Keratinocyte (primary cell): ENCODE measurements at regions not wholly inside any gene's neighbourhood (a gene's known extent, or its start where the extent isn't known, plus 50 kb on each side); places are given as distances from the start of the nearest gene placed in this dataset.

Experiments used
- DNase-seq: peaks from one replicate; pipeline ENCODE4 v3.0.0-alpha.2; 2011; ENCODE audit warnings: low read depth, missing footprints, low spot score
- FAIRE-seq: peaks from 2 replicates; lab custom pipeline; 2011; peaks lifted over from hg19 to GRCh38; lab: Jason Lieb, UNC
- H2AFZ ChIP-seq: 2 replicates; pipeline ENCODE4 v1.6.0; 2012; ENCODE audit warnings: low read length, control low read depth, inconsistent platforms; ENCODE audit not compliant: control insufficient read depth
- H3K27ac ChIP-seq: 2 replicates; pipeline ENCODE4 v1.5.1; 2011; ENCODE audit warnings: low read length; ENCODE audit not compliant: control insufficient read depth, insufficient read depth
- H3K27me3 ChIP-seq: 3 replicates; pipeline ENCODE4 v1.6.0; 2011; ENCODE audit warnings: low read length; ENCODE audit not compliant: control insufficient read depth, insufficient read depth; ENCODE audit errors: extremely low read depth
- H3K36me3 ChIP-seq, 2 experiments: 2 replicates in 1 of 2; 3 replicates in 1 of 2; pipeline ENCODE4 v1.5.1; 2011; ENCODE audit warnings: low read length in 2 of 2, mild to moderate bottlenecking in 1 of 2; ENCODE audit not compliant: control insufficient read depth in 2 of 2, insufficient read depth in 2 of 2; ENCODE audit errors: extremely low read depth in 1 of 2
- H3K4me1 ChIP-seq: 3 replicates; pipeline ENCODE4 v1.5.1; 2011; ENCODE audit warnings: low read length; ENCODE audit not compliant: control insufficient read depth, insufficient read depth; ENCODE audit errors: extremely low read depth
- H3K4me2 ChIP-seq: 3 replicates; pipeline ENCODE4 v1.6.0; 2011; ENCODE audit warnings: low read depth, low read length; ENCODE audit not compliant: control insufficient read depth, insufficient read depth; ENCODE audit errors: extremely low read depth
- H3K4me3 ChIP-seq, 3 experiments: fragments of 200-600 bp in 1 of 3; sonication (generic) in 1 of 3; 2 replicates in 2 of 3; 3 replicates in 1 of 3; pipeline ENCODE4 v1.5.1; 2011 to 2016; ENCODE audit warnings: low read length in 3 of 3, mild to moderate bottlenecking in 3 of 3, control low read depth in 2 of 3, inconsistent platforms in 1 of 3, low read depth in 1 of 3, mixed read lengths in 1 of 3, mixed run types in 1 of 3, moderate library complexity in 1 of 3; ENCODE audit not compliant: control insufficient read depth in 2 of 3, insufficient read depth in 2 of 3; ENCODE audit errors: extremely low read depth in 1 of 3
- H3K79me2 ChIP-seq: 2 replicates; pipeline ENCODE4 v1.6.0; 2012; ENCODE audit warnings: low read length; ENCODE audit not compliant: control insufficient read depth, insufficient read depth
- H3K9ac ChIP-seq: 3 replicates; pipeline ENCODE4 v1.6.0; 2011; ENCODE audit warnings: low read length; ENCODE audit not compliant: control insufficient read depth, insufficient read depth; ENCODE audit errors: extremely low read depth
- H3K9me1 ChIP-seq: 3 replicates; pipeline ENCODE4 v1.6.0; 2011; ENCODE audit warnings: low read length; ENCODE audit not compliant: control insufficient read depth, insufficient read depth; ENCODE audit errors: extremely low read depth
- H3K9me3 ChIP-seq: 2 replicates; pipeline ENCODE4 v1.5.1; 2012; ENCODE audit warnings: low read depth, low read length; ENCODE audit not compliant: control insufficient read depth
- H4K20me1 ChIP-seq: 3 replicates; pipeline ENCODE4 v1.6.0; 2011; ENCODE audit warnings: low read length; ENCODE audit not compliant: control insufficient read depth, insufficient read depth; ENCODE audit errors: extremely low read depth
- EZH2 ChIP-seq: IDR thresholded peaks from one replicate; pipeline ENCODE4 v1.6.1; 2012; ENCODE audit warnings: inconsistent platforms, mild to moderate bottlenecking, low read length, moderate library complexity
- dilution Hi-C: fragments of 300-500 bp; cut with MboI; formaldehyde crosslinking; loops from one replicate; pipeline ENCODE4 v1.7.0; 2020; ENCODE audit warnings: low sequenced_read_pairs; ENCODE audit not compliant: extremely low pct_ligation_motif_present
- TF ChIP-seq, protein P1 (sequence below), 3 experiments: IDR thresholded peaks in 1 of 3; conservative IDR thresholded peaks in 1 of 3; optimal IDR thresholded peaks in 1 of 3; 2 replicates in 2 of 3; 3 replicates in 1 of 3; pipeline versions ENCODE3 to v1.5.1; 2011; ENCODE audit warnings: low read length in 3 of 3, mild to moderate bottlenecking in 3 of 3, moderate library complexity in 2 of 3, control low read depth in 1 of 3, inconsistent platforms in 1 of 3; ENCODE audit not compliant: insufficient read depth in 2 of 3; ENCODE audit errors: extremely low read depth in 1 of 3

DNA sequence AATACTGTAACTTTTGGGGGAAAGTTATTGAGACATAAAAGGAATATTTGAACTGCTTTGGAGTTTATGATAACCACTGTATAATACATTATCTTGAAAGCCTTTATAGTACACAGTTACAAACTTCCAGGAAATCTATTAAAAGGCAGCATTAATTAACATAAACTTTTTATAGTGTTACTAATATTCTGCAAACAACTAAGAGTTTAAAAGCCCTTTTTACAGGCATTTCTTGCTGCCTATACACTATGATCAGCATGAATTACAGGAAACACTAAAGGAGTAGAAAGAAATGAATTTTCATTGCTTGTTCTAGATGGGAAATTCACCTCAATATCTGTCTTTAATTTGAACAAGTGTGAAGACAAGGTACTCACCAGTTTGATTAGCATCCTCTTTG lies 252.3 kb upstream of the ZFP64 start:
- H3K9me1 ChIP-seq, result no peaks in the 10 kb centered on the region
- no peaks in the 10 kb centered on the region for H3K9me3 ChIP-seq
- no peak overlapping the region for H2AFZ ChIP-seq
- H4K20me1 ChIP-seq, result no peaks in the 10 kb centered on the region
- no peaks in the 10 kb centered on the region for H3K27me3 ChIP-seq
- FAIRE-seq (no peak), DNase-seq (no peak)
- dilution Hi-C loops, result no loop called here
- no peak overlapping the region for H3K4me3 ChIP-seq
- no peaks in the 10 kb centered on the region for H3K36me3 ChIP-seq
- H3K4me2 ChIP-seq, result no peak overlapping the region
- H3K27ac ChIP-seq, result no peak overlapping the region
- H3K4me1 ChIP-seq, result no peaks in the 10 kb centered on the region
- no peak overlapping the region for H3K9ac ChIP-seq
- H3K79me2 ChIP-seq, result no peaks in the 10 kb centered on the region
- no peak for TF ChIP-seq EZH2
- TF ChIP-seq, protein P1, sequence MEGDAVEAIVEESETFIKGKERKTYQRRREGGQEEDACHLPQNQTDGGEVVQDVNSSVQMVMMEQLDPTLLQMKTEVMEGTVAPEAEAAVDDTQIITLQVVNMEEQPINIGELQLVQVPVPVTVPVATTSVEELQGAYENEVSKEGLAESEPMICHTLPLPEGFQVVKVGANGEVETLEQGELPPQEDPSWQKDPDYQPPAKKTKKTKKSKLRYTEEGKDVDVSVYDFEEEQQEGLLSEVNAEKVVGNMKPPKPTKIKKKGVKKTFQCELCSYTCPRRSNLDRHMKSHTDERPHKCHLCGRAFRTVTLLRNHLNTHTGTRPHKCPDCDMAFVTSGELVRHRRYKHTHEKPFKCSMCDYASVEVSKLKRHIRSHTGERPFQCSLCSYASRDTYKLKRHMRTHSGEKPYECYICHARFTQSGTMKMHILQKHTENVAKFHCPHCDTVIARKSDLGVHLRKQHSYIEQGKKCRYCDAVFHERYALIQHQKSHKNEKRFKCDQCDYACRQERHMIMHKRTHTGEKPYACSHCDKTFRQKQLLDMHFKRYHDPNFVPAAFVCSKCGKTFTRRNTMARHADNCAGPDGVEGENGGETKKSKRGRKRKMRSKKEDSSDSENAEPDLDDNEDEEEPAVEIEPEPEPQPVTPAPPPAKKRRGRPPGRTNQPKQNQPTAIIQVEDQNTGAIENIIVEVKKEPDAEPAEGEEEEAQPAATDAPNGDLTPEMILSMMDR (optimal IDR thresholded peaks at IDR 0.05 in 1 of 3, IDR thresholded peaks at IDR 0.05 in 1 of 3, conservative IDR thresholded peaks at IDR 0.05 in 1 of 3; ENCODE audit: extremely low read depth in 1 of 3, insufficient read depth in 2 of 3, low read length in 3 of 3), result no peak

DNA sequence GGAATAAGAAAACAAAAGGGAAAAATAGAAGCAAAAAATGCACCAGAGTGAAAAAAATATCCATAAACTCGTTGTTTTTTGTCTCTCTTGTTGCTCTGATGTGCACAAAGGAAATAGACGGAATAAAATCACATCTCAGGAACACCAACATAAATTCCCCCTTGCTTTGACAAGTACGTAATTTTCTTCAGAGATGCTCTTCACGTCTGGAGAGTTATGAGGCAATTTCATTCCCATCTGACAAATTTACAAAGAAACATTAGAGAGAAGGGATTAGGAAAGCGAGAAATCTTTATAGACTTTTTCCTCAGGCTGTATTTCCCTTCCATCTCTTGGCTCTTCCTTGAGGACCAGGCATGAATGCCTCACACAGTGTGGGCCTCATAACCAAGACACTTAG lies 250.1 kb upstream of the ZFP64 start:
- H3K4me2 ChIP-seq, result no peak overlapping the region

More for the DNA sequence above, 250.1 kb upstream of the ZFP64 start:
- Histone ChIP-seq H3K4me3 (no peak overlapping the region), H3K9ac (no peak overlapping the region), H3K9me3 (no peaks in the 10 kb centered on the region), H2AFZ (no peak overlapping the region), H3K36me3 (no peaks in the 10 kb centered on the region), H3K27me3 (no peaks in the 10 kb centered on the region), H3K27ac (no peak overlapping the region), H3K4me1 (no peaks in the 10 kb centered on the region), H4K20me1 (no peaks in the 10 kb centered on the region), H3K79me2 (no peaks in the 10 kb centered on the region), H3K9me1 (no peaks in the 10 kb centered on the region)
- dilution Hi-C loops, result no loop called here
- FAIRE-seq (no peak), DNase-seq (no peak)
- TF ChIP-seq EZH2, result no peak
- TF ChIP-seq, protein P1 (optimal IDR thresholded peaks at IDR 0.05 in 1 of 3, IDR thresholded peaks at IDR 0.05 in 1 of 3, conservative IDR thresholded peaks at IDR 0.05 in 1 of 3; ENCODE audit: extremely low read depth in 1 of 3, insufficient read depth in 2 of 3, low read length in 3 of 3), result no peak
